Left lung (tissue), 4 donors: ENCODE measurements at regions not wholly inside any gene's neighbourhood (a gene's known extent, or its start where the extent isn't known, plus 50 kb on each side); places are given as distances from the start of the nearest gene placed in this dataset.

ENCODE experiments used
- ATAC-seq: fragments of 200-7000 bp; cut with Tn5 transposase; one replicate; pipeline ENCODE4 v1.9.1; 2020; ENCODE audit warnings: moderate library complexity
- DNase-seq, 4 donors: peaks; one replicate each; pipeline ENCODE4 v3.0.0-alpha.2; 2013 to 2020
- H3K27ac ChIP-seq, 2 donors: fragments of 200-600 bp; sonication (generic) in 1 of 2; one replicate each; pipeline versions ENCODE4 v1.5.0 to v1.8.0; 2020 to 2021
- H3K27me3 ChIP-seq, 2 donors: fragments of 200-600 bp; sonication (generic) in 1 of 2; one replicate each; pipeline versions ENCODE4 v1.5.0 to v1.8.0; 2020 to 2021
- H3K36me3 ChIP-seq, 2 donors: fragments of 200-600 bp; sonication (generic) in 1 of 2; one replicate each; pipeline versions ENCODE4 v1.5.0 to v1.8.0; 2020 to 2021
- H3K4me1 ChIP-seq, 2 donors: fragments of 200-600 bp; one replicate each; pipeline ENCODE4 v1.8.0; 2021
- H3K4me3 ChIP-seq, 2 donors: fragments of 200-600 bp; sonication (generic) in 1 of 2; one replicate each; pipeline versions ENCODE4 v1.5.0 to v1.8.0; 2020 to 2021; ENCODE audit warnings: mild to moderate bottlenecking in 1 of 2
- H3K9me3 ChIP-seq, 2 donors: fragments of 200-600 bp; sonication (generic) in 1 of 2; one replicate each; pipeline versions ENCODE4 v1.5.0 to v1.8.0; 2020 to 2021
- intact Hi-C, 2 donors: fragments of 100-400 bp; cut with DNase I; formaldehyde crosslinking; loops; one replicate each; pipeline versions ENCODE4 v1.11.2 to v1.14.2; 2022
- TF ChIP-seq, protein P1 (sequence below), 2 donors: fragments of 200-600 bp; sonication (generic) in 1 of 2; IDR thresholded peaks; one replicate each; pipeline versions ENCODE4 v1.5.0 to v1.8.0; 2021; ENCODE audit warnings: antibody characterized with exemption in 2 of 2
- donor health status: DM: no; HTN: yes; CAD: no.
- donor health status: DM: no; HTN: no; CAD: no.

- Histone ChIP-seq H3K4me3 (no peak overlapping the region), H3K27me3 (no peaks in the 10 kb centered on the region), H3K36me3 (no peaks in the 10 kb centered on the region), H3K27ac (no peak overlapping the region), H3K9me3 (no peaks in the 10 kb centered on the region), H3K4me1 (no peaks in the 10 kb centered on the region)
- no peak for DNase-seq
- intact Hi-C loops: no loop called here
- ATAC-seq: no peak
- TF ChIP-seq, protein P1, sequence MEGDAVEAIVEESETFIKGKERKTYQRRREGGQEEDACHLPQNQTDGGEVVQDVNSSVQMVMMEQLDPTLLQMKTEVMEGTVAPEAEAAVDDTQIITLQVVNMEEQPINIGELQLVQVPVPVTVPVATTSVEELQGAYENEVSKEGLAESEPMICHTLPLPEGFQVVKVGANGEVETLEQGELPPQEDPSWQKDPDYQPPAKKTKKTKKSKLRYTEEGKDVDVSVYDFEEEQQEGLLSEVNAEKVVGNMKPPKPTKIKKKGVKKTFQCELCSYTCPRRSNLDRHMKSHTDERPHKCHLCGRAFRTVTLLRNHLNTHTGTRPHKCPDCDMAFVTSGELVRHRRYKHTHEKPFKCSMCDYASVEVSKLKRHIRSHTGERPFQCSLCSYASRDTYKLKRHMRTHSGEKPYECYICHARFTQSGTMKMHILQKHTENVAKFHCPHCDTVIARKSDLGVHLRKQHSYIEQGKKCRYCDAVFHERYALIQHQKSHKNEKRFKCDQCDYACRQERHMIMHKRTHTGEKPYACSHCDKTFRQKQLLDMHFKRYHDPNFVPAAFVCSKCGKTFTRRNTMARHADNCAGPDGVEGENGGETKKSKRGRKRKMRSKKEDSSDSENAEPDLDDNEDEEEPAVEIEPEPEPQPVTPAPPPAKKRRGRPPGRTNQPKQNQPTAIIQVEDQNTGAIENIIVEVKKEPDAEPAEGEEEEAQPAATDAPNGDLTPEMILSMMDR (IDR thresholded peaks at IDR 0.05): no peak
These were observed 69.6 kb downstream of the MDH1 start for GRCh38 chr2:63658176-63658968.

GRCh38 chr2:63660060-63660459, 71.3 kb downstream of the MDH1 start:
- no peak for DNase-seq
- H3K27me3 ChIP-seq: no peaks in the 10 kb centered on the region
- intact Hi-C loops: no loop called here
- no peaks in the 10 kb centered on the region for H3K4me1 ChIP-seq
- H3K4me3 ChIP-seq: no peak overlapping the region
- H3K27ac ChIP-seq: no peak overlapping the region
- ATAC-seq: no peak
- no peaks in the 10 kb centered on the region for H3K9me3 ChIP-seq
- no peaks in the 10 kb centered on the region for H3K36me3 ChIP-seq
- TF ChIP-seq, protein P1 (IDR thresholded peaks at IDR 0.05): no peak

DNA sequence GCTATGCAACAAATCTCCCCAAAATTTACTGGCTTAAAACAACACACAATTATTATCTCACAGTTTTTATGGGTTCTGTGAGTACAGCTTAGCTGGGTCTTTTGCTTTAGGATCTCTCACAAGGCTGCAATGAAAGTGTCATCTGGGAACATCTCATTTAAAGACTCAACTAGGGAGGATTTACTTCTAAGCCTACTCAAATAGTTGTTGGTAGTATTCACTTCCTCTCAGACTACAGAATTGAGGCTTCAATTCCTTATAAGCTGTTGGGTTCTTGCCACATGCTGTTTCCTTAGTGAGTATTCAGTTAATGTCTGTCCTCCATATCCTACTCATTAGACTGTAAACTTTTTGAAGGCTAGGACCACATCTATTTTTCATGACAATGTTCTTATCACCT, 72.3 kb downstream of the MDH1 start:
- no peak for DNase-seq
- no peaks in the 10 kb centered on the region for H3K27me3 ChIP-seq
- H3K9me3 ChIP-seq: no peaks in the 10 kb centered on the region
- H3K27ac ChIP-seq: no peak overlapping the region
- H3K4me1 ChIP-seq: no peaks in the 10 kb centered on the region
- H3K4me3 ChIP-seq: no peak overlapping the region
- intact Hi-C loops: no loop called here
- no peak for ATAC-seq
- TF ChIP-seq, protein P1 (IDR thresholded peaks at IDR 0.05): no peak
- H3K36me3 ChIP-seq: no peaks in the 10 kb centered on the region

- H3K4me1 ChIP-seq: no peaks in the 10 kb centered on the region
- H3K4me3 ChIP-seq: no peak overlapping the region
- no peak overlapping the region for H3K27ac ChIP-seq
- no peaks in the 10 kb centered on the region for H3K27me3 ChIP-seq
- DNase-seq (no peak), ATAC-seq (no peak)
- no peaks in the 10 kb centered on the region for H3K36me3 ChIP-seq
- TF ChIP-seq, protein P1 (IDR thresholded peaks at IDR 0.05): no peak
- intact Hi-C loops: no loop called here
- H3K9me3 ChIP-seq: no peaks in the 10 kb centered on the region
These were observed 73.5 kb downstream of the MDH1 start for GRCh38 chr2:63662028-63662804.
